ENCODE measurements at regions not wholly inside any gene's neighbourhood (a gene's known extent, or its start where the extent isn't known, plus 50 kb on each side); places are given as distances from the start of the nearest gene placed in this dataset.
"Not testable (repeated sequence)": the region's sequence is repeated elsewhere in the genome, so short reads cannot be mapped to it uniquely, and the experiment has no call there.

DNA sequence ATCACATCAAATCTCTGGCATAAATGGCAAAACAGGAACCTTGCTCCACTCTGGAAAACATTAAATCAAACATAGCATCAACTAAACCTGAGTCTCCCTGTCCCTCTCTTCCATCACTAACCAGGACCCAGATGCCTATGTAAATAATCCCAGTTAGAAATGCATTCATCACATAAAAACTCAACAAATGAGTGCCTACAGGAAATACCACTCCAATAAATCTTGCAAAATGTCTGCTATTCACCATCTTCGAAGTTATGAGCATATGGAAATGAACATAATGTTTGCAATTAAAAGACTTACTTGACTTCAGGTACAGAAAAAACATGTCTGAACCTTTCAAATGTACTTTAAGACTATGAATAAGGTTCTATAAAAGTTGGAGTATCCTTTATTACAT, 425.0 kb downstream of the CDH11 start:
- Mint-ChIP-seq H3K4me1 (no peaks in the 10 kb centered on the region), H3K27ac (no peak overlapping the region), H3K27me3 (no peaks in the 10 kb centered on the region), H3K4me3 (no peak overlapping the region), H3K9me3 (peaks cover 5% of the 10 kb centered on the region), H3K36me3 (no peaks in the 10 kb centered on the region)
- POLR2A ChIA-PET, result no interaction called here
- ATAC-seq (ENCODE audit: low read depth) (no peak), DNase-seq (no peak)

- Mint-ChIP-seq H3K27me3 (no peaks in the 10 kb centered on the region), H3K27ac (no peak overlapping the region), H3K9me3 (peaks cover 5% of the 10 kb centered on the region), H3K36me3 (no peaks in the 10 kb centered on the region), H3K4me1 (no peaks in the 10 kb centered on the region), H3K4me3 (no peak overlapping the region)
- DNase-seq, result no peak
- no peak for ATAC-seq (ENCODE audit: low read depth)
- POLR2A ChIA-PET, result no interaction called here
Measured at GRCh38 chr16:64695684-64696083, 426.2 kb downstream of the CDH11 start.

DNA sequence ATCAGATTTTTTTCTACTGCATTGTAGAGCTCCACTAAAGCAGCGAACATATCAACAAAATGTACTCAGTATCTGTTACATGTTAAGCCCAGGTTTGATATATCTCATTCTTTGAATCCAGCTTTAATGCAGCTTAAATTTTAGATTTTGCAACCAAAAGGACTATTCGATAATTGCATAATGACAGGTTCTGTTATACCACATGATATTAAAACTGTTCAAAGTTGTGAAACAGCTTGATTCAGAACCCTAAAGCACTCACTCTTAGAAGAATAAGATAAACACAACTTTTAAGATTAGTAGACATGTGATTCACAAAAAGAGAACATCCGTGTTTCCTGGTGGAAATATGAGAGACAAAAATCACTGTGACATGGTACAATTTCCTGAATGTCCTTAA, 427.9 kb downstream of the CDH11 start:
- Mint-ChIP-seq H3K4me3 (no peak overlapping the region), H3K27ac (no peak overlapping the region), H3K36me3 (no peaks in the 10 kb centered on the region), H3K27me3 (no peaks in the 10 kb centered on the region), H3K4me1 (no peaks in the 10 kb centered on the region), H3K9me3 (peaks cover 4% of the 10 kb centered on the region)
- DNase-seq (no peak), ATAC-seq (ENCODE audit: low read depth) (no peak)
- POLR2A ChIA-PET, result no interaction called here

DNA sequence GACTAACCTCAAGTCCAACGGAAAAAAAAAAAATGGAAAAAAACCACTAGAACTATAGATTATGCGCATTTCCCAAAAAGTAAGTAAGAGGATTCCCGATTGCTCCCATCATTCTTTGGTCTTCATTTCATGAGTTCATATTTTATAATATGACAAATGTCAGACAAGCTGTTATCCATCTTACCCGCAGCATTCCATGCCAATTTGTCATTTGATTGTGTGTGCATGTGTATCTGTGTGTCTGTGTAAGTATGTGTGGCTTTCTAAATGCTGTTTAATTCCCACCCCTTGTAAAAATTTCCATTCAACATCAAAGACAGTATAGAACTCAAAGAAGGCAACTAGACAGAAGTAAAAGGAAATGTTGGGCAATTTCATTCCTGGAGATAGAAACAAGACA, 434.1 kb downstream of the CDH11 start:
- H3K4me3 Mint-ChIP-seq, result no peak overlapping the region
- H3K36me3 Mint-ChIP-seq, result no peaks in the 10 kb centered on the region
- H3K27ac Mint-ChIP-seq, result no peak overlapping the region
- H3K4me1 Mint-ChIP-seq, result no peaks in the 10 kb centered on the region
- H3K9me3 Mint-ChIP-seq, result peaks cover 7% of the 10 kb centered on the region
- POLR2A ChIA-PET, result no interaction called here
- ATAC-seq (ENCODE audit: low read depth) (no peak), DNase-seq (no peak)
- no peaks in the 10 kb centered on the region for H3K27me3 Mint-ChIP-seq

DNA sequence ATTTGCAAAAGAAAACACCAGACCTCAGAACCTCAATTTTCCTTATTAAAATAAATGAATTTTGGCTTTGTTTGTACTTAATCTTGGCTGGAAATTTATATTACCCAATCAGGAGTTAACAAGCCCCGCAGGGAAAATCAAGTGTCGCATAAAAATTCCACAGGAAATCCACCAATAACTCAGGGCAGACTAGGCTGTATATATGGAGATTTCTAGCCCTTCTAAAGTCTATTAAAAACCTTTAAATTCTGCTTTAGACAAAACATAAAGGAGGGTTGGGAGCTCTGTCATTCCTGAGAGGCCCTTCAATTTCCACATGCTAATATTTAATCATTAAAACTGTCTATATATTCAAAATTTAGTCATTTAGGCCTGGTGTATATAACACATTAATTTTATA, 434.7 kb downstream of the CDH11 start:
- DNase-seq (no peak), ATAC-seq (ENCODE audit: low read depth) (no peak)
- no peak overlapping the region for H3K27ac Mint-ChIP-seq
- POLR2A ChIA-PET, result no interaction called here
- H3K36me3 Mint-ChIP-seq, result no peaks in the 10 kb centered on the region
- peaks cover 7% of the 10 kb centered on the region for H3K9me3 Mint-ChIP-seq
- no peaks in the 10 kb centered on the region for H3K27me3 Mint-ChIP-seq
- H3K4me1 Mint-ChIP-seq, result no peaks in the 10 kb centered on the region
- H3K4me3 Mint-ChIP-seq, result no peak overlapping the region

DNA sequence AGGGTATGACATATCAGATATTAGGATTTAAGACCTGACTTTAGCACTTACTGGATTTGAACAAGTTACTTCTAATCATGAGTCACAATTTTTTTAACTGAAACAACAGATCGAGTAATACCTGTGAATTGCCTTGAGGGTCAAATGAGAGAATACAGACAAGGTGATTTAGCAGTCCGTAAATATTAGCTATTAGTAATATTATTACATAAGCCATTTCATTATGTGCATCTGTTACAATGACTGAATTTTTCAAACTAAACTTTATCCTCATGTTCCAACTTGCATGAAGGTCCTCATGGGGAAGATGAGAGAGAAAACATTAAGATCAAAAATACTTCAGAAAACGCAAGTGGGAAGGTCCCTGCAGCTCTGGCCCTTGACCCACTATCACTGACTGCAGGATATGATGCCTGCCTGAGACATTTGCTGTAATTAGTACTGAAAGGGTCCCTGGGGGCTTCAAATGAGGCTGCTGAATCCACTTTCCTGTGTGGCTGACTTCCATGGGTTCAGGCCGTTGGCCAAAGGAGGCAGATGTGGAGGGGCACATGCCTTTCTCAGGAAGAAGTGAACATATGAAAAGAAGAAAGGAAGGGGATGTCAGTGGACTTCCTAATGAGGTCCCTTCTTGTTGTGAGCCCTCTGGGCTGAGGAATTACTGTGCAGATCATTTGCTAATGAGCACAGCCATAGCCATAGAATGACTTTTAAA, 441.7 kb downstream of the CDH11 start:
- H3K4me1 Mint-ChIP-seq, result no peaks in the 10 kb centered on the region
- POLR2A ChIA-PET, result no interaction called here
- H3K4me3 Mint-ChIP-seq, result no peak overlapping the region
- DNase-seq (no peak), ATAC-seq (ENCODE audit: low read depth) (no peak)
- no peak overlapping the region for H3K27ac Mint-ChIP-seq
- peaks cover 12% of the 10 kb centered on the region for H3K9me3 Mint-ChIP-seq
- no peaks in the 10 kb centered on the region for H3K36me3 Mint-ChIP-seq
- H3K27me3 Mint-ChIP-seq, result no peaks in the 10 kb centered on the region

DNA sequence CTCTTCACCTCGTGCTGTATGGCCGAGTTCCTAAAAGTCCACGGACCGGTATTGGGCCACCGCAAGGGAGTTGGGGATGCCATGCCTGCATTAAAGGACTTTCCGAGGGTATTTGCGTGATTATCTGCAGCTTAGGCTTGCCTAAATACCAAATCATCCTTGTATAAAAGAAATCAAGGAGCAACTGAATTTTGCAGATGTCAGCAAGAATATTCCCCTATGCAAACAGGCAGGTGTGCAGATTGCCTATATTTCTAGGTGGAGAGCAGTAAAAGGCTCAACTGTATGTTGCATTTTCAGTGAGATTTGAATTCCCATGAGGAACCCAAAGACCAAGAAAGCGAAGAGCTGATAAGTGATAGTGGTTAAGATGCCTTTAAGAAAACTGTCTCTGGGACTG, 452.3 kb downstream of the CDH11 start:
- H3K9me3 Mint-ChIP-seq, result peaks cover 10% of the 10 kb centered on the region
- H3K4me1 Mint-ChIP-seq, result no peaks in the 10 kb centered on the region
- no peaks in the 10 kb centered on the region for H3K27me3 Mint-ChIP-seq
- no peak overlapping the region for H3K4me3 Mint-ChIP-seq
- DNase-seq (no peak), ATAC-seq (ENCODE audit: low read depth) (no peak)
- no peak overlapping the region for H3K27ac Mint-ChIP-seq
- no peaks in the 10 kb centered on the region for H3K36me3 Mint-ChIP-seq
- POLR2A ChIA-PET, result no interaction called here

GRCh38 chr16:64667334-64667877, 454.5 kb downstream of the CDH11 start:
- Mint-ChIP-seq H3K4me1 (no peaks in the 10 kb centered on the region), H3K9me3 (peaks cover 5% of the 10 kb centered on the region), H3K27me3 (no peaks in the 10 kb centered on the region), H3K4me3 (no peak overlapping the region), H3K27ac (no peak overlapping the region), H3K36me3 (no peaks in the 10 kb centered on the region)
- ATAC-seq (ENCODE audit: low read depth) (no peak), DNase-seq (no peak)
- POLR2A ChIA-PET, result no interaction called here

DNA sequence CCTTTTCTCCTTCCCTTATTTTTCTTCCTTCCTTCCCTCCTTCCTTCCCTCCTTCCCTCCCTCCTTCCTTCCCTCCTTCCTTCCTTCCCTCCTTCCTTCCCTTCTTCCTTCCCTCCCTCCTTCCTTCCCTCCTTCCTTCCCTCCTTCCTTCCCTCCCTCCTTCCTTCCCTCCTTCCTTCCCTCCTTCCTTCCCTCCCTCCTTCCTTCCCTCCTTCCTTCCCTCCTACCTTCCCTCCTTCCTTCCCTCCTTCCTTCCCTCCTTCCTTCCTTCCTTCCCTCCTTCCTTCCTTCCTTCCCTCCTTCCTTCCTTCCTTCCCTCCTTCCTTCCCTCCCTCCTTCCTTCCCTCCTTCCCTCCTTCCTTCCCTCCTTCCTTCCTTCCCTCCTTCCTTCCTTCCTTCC, 459.6 kb downstream of the CDH11 start:
- H3K9me3 Mint-ChIP-seq; H3K36me3 Mint-ChIP-seq; H3K27ac Mint-ChIP-seq; H3K4me3 Mint-ChIP-seq; POLR2A ChIA-PET; ATAC-seq (ENCODE audit: low read depth); H3K4me1 Mint-ChIP-seq; H3K27me3 Mint-ChIP-seq; DNase-seq: not testable (repeated sequence)

GRCh38 chr16:64659866-64660265, 462.0 kb downstream of the CDH11 start:
- ATAC-seq (ENCODE audit: low read depth) (no peak), DNase-seq (no peak)
- Mint-ChIP-seq H3K9me3 (peaks cover 2% of the 10 kb centered on the region), H3K4me3 (no peak overlapping the region), H3K4me1 (no peaks in the 10 kb centered on the region), H3K27ac (no peak overlapping the region), H3K36me3 (no peaks in the 10 kb centered on the region), H3K27me3 (no peaks in the 10 kb centered on the region)
- POLR2A ChIA-PET, result no interaction called here

DNA sequence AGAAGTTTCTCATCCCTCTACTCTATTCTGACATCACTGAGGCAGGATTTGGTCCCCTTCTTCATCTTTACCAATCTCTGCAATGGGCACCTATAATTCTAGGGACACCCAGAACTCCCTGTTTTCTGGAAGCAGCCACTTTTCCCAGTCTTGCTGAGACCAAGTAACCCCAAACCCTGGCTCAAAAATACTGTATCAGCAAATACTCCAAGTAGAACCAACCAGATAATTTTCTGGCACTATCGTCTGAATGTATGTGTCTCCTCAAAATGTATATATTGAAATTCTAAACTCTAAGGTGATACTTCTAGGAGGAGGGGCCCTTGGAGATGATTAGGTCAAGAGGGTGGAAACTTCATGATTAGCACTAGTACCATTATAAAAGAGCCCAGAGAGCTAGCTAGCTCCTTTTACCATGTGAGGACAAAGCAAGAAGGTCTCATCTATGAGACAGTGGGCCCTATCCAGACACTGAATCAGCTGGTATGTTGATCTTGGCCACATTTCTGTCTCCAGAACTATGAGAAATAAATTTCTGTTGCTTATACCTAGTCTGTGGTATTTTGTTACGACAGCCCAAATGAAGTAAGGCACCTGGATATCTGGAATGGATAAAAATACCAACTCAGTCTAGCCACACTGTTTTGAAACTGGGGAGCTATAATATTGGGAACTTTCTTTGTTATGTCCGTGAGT, 464.4 kb downstream of the CDH11 start:
- no peak overlapping the region for H3K27ac Mint-ChIP-seq
- H3K36me3 Mint-ChIP-seq, result no peaks in the 10 kb centered on the region
- POLR2A ChIA-PET, result no interaction called here
- DNase-seq (no peak), ATAC-seq (ENCODE audit: low read depth) (no peak)
- peaks cover 6% of the 10 kb centered on the region for H3K9me3 Mint-ChIP-seq
- no peaks in the 10 kb centered on the region for H3K27me3 Mint-ChIP-seq
- H3K4me3 Mint-ChIP-seq, result no peak overlapping the region
- H3K4me1 Mint-ChIP-seq, result no peaks in the 10 kb centered on the region

DNA sequence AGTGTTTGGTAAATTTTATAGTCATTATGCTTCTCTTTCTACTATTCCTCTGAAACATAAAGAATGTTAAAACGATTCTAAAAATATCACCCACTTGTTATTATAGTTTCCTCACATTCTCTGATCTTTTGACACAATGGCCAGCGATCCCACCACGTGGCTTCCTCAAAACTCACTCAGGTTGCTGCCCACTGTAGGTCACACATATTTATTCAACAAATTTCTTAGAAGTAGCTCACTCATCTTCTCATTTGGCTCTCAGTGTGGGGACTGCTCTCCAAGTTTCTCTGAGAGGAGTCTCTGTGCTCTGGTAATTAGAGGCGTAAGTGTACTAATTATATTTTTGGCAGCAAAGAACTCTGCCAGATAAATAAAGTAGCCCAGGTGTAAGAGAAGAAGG, 465.4 kb downstream of the CDH11 start:
- Mint-ChIP-seq H3K27me3 (no peaks in the 10 kb centered on the region), H3K27ac (no peak overlapping the region), H3K4me1 (no peaks in the 10 kb centered on the region), H3K36me3 (no peaks in the 10 kb centered on the region), H3K9me3 (peaks cover 6% of the 10 kb centered on the region), H3K4me3 (no peak overlapping the region)
- ATAC-seq (ENCODE audit: low read depth) (no peak), DNase-seq (no peak)
- POLR2A ChIA-PET, result no interaction called here

DNA sequence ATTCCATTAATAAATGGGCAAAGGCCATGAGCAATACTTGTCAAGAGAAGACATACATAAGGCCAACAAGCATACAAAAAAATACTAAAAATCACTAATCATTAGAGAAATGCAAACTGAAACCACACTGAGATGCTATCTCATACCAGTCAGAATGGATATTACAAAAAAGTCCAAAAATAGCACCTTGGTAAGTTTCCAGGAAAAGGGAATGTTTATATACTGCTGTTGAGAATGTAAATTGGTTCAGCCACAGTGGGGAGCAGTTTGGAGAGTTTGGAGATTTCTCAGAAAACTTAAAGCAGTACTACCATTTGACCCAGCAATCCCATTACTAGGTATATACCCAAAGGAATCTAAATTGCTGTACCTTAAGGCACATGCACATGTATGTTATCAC, 467.7 kb downstream of the CDH11 start:
- ATAC-seq (ENCODE audit: low read depth) (no peak), DNase-seq (no peak)
- POLR2A ChIA-PET, result no interaction called here
- Mint-ChIP-seq H3K36me3 (no peaks in the 10 kb centered on the region), H3K27me3 (no peaks in the 10 kb centered on the region), H3K27ac (no peak overlapping the region), H3K4me1 (no peaks in the 10 kb centered on the region), H3K9me3 (peaks cover 8% of the 10 kb centered on the region), H3K4me3 (no peak overlapping the region)

DNA sequence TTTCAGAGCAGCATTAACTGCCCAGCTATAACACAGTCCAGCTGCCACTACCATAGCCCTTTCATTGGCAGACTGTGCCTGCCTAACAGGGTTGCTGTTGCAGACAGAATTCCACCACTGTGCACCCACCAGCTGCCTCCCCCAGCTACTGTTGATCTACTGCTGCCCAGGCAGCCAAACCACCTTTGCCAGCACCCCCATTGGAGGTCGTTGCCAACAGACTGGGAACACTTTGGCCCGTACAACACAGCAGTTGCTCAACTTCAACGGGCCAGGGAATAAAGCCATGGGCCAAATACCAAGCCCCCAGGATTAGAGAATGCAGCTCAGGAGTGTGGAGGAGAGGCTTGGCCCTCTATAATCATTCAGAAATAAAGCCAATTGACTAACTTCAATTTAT, 473.6 kb downstream of the CDH11 start:
- H3K9me3 Mint-ChIP-seq, result peaks cover 7% of the 10 kb centered on the region

More for the DNA sequence above, 473.6 kb downstream of the CDH11 start:
- Mint-ChIP-seq H3K27ac (no peak overlapping the region), H3K27me3 (no peaks in the 10 kb centered on the region), H3K4me3 (no peak overlapping the region), H3K36me3 (no peaks in the 10 kb centered on the region), H3K4me1 (no peaks in the 10 kb centered on the region)
- no peak for DNase-seq
- no peak for ATAC-seq (ENCODE audit: low read depth)
- POLR2A ChIA-PET, result no interaction called here
